ENCODE measurements at regions not wholly inside any gene's neighbourhood (a gene's known extent, or its start where the extent isn't known, plus 50 kb on each side); places are given as distances from the start of the nearest gene placed in this dataset.

- TF ChIP-seq, protein P1, sequence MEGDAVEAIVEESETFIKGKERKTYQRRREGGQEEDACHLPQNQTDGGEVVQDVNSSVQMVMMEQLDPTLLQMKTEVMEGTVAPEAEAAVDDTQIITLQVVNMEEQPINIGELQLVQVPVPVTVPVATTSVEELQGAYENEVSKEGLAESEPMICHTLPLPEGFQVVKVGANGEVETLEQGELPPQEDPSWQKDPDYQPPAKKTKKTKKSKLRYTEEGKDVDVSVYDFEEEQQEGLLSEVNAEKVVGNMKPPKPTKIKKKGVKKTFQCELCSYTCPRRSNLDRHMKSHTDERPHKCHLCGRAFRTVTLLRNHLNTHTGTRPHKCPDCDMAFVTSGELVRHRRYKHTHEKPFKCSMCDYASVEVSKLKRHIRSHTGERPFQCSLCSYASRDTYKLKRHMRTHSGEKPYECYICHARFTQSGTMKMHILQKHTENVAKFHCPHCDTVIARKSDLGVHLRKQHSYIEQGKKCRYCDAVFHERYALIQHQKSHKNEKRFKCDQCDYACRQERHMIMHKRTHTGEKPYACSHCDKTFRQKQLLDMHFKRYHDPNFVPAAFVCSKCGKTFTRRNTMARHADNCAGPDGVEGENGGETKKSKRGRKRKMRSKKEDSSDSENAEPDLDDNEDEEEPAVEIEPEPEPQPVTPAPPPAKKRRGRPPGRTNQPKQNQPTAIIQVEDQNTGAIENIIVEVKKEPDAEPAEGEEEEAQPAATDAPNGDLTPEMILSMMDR (IDR thresholded peaks at IDR 0.05) = no peak
- no peak for TF ChIP-seq POLR2A (IDR thresholded peaks at IDR 0.05; ENCODE audit: low read depth)
These were observed 141.4 kb downstream of the TRIM29 start for GRCh38 chr11:119996556-119996955.
